Esophagus mucosa (tissue), 1 donor: ENCODE measurements at regions not wholly inside any gene's neighbourhood (a gene's known extent, or its start where the extent isn't known, plus 50 kb on each side); places are given as distances from the start of the nearest gene placed in this dataset.
A peak's percentile ranks its signal among the peaks of the same experiment; 100 is the strongest.
"Not testable (repeated sequence)": the region's sequence is repeated elsewhere in the genome, so short reads cannot be mapped to it uniquely, and the experiment has no call there.

Experiments
- ATAC-seq: fragments of 200-7000 bp; cut with Tn5 transposase; one replicate; pipeline ENCODE4 v1.9.1; 2020
- donor health status: DM: yes; HTN: yes; CAD: no.

DNA sequence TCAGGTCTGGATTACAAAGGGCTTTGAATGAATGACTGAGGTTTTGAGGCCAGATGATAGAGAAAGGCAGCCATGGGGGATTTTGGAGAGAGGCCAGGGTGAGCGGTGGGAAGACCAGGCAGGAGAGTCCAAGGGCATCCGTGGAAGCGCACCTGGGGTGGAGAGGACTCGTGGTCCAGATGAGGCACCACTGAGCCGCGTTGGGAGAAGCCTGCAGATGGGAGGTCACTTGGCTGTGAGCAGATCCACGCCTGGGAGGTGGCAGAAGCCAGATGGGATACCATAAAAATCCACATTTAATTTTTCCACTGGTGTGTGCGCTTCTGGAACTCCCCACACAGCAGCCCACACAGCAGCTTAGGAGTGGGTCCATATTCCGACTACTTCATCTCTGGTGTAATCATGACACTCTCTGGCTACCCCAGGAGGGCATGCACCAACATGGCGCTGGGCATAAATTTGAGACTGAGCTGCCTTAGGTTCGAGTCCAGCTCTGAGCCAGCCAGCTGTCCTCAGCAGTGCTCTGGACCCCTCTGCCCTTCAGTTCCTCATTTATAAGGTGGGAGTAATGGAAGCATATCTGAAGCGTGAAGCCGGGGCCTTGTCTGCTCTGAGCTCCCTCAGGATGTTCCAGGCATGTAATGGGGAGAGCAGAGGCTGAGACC is 90.2 kb upstream of the FAM20C start:
- no peak for ATAC-seq

DNA sequence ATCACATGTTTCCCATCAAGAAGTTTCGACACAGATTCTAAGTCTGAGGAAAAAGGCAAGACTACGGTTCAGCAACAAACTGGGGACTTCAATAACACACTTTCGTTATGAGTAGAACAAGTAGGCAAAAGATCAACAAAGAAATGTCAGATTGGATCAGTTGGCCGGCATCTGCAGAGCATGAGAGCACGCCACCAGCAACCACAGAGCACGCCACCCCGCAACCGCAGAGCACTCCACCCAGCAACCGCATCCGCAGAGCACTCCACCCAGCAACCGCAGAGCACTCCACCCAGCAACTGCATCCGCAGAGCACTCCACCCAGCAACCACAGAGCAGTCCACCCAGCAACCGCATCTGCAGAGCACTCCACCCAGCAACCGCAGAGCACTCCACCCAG is 89.7 kb upstream of the FAM20C start:
- ATAC-seq, result no peak

- ATAC-seq, result not testable (repeated sequence)
These were observed 88.4 kb upstream of the FAM20C start for GRCh38 chr7:103981-104380.

DNA sequence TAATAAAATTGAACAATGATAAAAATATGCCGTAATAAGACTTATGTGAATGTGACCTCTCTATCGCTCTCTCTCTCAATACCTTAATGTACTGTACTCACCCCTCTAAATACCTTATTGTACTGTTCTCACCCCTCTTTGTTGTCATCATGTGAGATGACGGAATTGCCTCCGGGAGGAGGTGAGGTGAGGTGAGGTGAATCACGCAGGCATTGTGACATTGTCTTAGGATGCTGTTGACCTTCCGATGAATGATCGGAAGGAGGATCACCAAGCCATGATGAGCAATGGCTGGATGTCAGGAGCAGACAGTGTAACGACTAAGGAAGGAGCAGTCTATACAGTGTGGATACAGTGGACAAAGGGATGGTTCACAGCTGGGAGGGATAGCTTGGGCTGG is 87.4 kb upstream of the FAM20C start:
- ATAC-seq, result peak; percentile 38

GRCh38 chr7:106356-106755 is 86.0 kb upstream of the FAM20C start:
- ATAC-seq, result no peak

DNA sequence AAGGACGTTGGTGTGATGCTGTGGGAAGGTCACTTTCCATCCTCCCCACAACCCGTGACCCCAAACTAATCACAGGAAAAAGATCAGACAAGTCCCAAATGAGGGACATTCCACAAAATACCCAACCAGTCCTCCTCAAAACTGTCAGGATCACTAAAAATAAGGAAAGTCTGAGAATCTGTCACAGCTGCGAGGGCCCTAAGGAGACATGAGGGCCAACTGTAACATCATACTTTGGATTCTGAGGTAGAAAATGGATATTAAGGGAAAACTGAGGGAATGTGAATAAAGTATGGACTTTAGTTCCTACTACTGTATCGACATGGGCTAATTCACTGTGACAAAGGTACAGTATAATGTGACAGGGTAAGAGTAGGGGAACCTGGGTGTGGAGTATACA is 85.1 kb upstream of the FAM20C start:
- no peak for ATAC-seq

DNA sequence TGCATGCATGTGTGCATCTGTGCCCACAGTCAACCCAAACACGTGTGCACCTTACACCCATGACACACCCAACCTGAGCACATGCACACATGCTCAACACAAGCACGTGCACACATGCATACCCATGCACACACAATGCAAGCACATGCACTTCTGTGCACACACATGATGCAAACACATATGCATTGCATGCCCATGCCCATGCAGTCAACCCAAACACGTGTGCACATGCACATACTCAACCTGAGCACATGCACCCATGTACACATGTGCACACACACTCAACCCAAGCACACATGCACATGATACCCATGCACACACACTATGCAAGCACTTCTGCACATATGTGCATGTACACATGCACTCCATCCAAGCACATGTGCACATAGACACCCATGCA is 84.5 kb upstream of the FAM20C start:
- ATAC-seq, result no peak

- ATAC-seq, result no peak
These were observed 83.3 kb upstream of the FAM20C start for GRCh38 chr7:109094-109493.

DNA sequence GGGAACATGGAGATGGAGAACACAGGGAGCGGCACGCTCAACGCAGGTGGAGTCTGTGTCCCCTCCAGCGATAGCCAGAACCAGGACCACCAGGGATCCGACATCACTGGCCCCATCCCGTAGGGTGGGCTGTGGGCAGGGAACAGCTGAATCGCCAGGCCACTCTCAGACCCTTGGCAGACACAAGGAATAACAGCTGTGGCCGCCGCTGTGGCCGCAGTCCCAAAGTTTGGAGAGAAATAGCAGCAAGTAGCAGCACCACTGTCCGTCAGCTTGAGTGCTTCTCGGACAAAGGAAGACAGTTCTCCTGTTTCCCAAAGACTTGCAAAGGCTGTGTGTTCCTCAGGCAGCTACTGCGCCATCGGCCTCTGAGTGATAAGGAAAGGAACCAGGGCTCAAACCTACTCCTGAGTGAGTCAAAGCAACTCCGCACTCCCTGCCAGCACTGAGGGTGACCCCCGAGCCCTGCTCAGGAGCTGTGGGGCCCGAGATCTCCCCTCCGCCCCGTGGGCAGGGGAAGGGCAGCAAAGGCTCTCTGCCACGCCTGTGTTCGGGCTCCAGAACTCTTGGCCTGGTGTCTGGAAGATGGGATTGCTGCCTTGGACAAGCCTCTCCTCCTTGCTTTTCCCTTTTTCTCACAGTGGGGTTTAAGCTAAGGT is 82.3 kb upstream of the FAM20C start:
- no peak for ATAC-seq

DNA sequence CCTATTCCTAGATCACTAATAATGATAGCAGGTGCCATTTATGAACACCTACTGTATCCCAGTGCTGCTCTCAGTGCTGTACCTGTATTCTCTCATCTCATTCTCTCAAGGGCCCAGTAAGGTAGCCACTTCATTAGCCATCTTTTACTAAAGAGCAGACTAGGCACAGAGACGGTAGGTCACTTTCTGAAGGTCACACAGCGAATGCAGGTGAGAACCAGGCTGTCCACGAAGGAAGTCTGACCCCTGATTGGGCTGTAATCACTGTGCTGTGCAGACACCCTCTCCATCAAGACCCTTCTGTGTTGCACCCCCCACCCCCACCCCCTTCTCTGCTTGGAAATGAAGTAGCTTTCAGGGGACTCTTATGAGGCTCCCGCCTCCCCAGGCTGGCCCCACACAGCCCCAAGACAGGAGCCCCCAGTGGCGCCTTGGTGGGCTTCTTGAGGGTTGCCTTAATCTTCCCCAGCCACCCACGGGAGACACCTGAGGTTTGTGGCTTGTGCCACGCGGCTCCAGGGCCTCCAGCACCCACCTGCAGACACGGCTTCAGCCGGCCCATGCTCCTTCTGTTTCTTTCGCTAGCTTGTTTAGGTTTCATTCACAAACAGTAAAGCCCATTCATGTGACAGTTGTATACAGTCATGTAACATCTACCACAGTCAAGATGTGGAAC is 81.7 kb upstream of the FAM20C start:
- ATAC-seq, result no peak

- no peak for ATAC-seq
These were observed 80.8 kb upstream of the FAM20C start for GRCh38 chr7:111591-111990.

- ATAC-seq, result no peak
These were observed 79.5 kb upstream of the FAM20C start for GRCh38 chr7:112881-113280.

DNA sequence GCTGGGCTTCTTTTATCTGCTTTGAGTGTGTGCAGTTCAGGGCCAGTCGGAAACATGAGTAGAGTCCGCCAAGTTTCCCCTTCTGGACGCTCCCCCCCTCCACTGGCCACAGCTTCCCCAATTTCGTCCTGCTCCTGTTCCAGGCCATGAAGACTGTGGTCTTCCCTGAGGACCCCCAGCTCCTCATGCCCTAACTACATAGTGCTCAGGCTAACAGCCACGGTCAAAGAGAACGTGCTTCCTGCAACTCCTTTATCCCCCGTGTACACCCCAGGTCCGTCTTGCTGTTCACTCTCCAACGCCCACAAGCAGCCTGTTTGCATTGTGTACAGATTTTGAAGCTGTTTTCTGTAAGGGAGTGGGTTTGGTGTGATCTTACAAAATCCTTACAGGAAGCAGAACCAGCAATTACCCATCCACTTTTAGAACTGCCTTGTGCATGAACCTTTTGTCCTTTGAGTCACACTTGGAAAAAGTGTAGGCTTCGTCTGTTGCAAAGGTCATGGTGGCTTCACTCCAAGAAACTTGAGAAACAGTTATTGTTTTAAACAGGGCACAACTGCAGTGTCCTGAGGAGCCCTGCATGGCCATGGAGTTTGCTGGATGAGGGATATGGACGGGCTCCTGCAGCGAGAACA is 77.0 kb upstream of the FAM20C start:
- no peak for ATAC-seq

GRCh38 chr7:116188-116981 is 76.0 kb upstream of the FAM20C start:
- ATAC-seq, result no peak

GRCh38 chr7:117836-118614 is 74.3 kb upstream of the FAM20C start:
- peak; percentile 14 for ATAC-seq

GRCh38 chr7:118615-119391 is 73.6 kb upstream of the FAM20C start:
- no peak for ATAC-seq

DNA sequence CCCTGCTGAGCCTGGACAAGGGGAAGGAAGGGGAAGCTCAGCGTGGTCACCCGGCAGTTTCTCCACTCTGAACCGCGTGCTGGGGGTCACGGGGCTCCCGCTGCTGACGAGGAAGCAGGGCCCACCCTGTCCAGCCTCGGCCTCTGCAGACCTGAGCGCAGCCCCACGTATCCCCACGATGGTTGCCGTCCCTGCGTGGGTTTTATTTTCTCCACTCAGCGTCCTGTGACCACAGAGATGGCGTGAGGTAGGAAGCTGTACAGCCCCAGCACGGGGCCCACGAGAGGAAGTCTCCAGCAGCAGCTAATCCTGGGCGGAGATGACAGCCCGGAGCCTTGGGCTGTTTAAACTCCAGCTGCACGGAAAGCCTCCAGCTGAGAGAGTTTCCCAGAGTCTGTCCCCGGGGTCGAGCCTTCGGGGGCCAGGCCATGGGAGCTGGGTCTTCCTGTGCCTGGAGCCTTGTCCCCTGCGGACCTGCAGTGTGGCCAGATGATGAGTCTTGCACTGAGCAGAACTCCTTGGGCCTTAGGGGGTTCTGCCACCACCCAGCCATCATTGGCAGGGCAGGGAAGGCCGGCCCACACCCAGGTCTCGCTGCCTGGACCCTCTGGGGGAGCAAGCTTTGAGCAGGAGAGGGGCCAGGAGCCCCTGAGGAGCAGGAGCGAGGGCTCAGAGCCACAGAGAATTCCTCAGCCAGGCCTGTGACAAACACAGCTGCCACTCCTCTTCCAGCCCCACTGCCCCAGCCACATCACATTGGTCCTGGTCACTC is 72.8 kb upstream of the FAM20C start:
- peak; percentile 33 for ATAC-seq

DNA sequence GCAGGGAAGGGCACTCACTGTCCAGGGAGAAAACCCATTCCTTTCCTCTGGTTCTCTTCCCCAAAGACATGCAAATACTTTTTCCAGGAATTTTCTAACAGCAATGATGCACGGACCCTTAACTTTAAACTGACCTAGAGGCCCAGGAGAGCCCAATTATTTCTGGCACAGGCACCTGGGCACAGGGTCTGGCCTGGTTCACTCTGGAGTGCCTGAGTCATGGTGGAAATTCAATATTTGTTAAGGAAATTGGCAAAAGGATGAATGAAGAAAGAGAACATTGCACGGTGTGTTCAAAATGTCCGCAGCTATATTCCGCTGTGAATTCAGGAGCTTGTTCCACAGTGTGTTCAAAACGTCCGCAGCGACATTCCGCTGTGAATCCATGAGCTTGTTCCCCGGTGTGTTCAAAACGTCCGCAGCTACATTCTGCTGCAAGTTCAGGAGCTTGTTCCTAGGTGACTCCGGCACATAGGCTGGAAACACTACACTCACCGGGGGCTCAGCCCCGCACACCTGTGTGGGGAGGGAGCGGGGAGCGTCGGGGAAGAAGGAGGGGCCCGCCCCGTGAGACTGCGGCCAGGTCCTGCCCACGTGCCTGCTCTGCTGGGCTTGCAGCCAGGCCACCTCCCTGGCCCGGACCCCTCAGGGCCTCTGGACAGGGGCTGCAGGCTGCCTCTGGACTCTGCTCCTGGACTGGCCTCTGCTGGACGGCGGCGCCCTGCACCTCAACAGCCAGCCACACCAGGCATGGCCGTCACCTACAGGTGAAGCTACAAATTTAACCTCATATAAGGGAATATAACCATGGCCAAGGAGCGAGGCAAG is 72.0 kb upstream of the FAM20C start:
- ATAC-seq, result peak; percentile 11
